ENCODE measurements at regions not wholly inside any gene's neighbourhood (a gene's known extent, or its start where the extent isn't known, plus 50 kb on each side); places are given as distances from the start of the nearest gene placed in this dataset.
"Not testable (repeated sequence)": the region's sequence is repeated elsewhere in the genome, so short reads cannot be mapped to it uniquely, and the experiment has no call there.

DNA sequence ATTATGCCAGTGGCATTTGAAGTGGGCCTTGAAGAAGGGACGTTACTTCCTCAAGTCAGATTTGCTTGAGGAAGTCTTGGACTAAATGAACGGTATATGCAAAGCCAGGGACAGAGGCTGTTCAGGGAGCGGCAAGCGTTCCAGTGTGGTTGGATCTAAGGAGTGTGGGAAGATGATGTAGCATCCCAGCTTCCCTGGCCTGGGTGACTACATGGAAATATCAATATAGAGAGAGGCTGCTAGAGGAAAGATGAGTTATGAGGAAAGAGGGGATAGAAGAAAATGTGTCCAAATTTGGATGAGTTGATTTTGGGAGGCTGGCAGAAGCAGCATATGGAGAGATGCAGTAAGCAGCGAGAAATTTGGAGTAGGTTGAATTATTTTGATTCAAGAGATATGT lies 432.5 kb upstream of the TENM3 start:
- H3K4me3 Mint-ChIP-seq (ENCODE audit: unreplicated experiment): no peak overlapping the region
- no peak overlapping the region for H3K27ac Mint-ChIP-seq (ENCODE audit: low read depth, unreplicated experiment)
- no TSS peak for BruUV-seq (replicated peaks)
- CTCF ChIA-PET: no interaction called here
- DNase-seq (ENCODE audit: unreplicated experiment): no peak
- no peaks in the 10 kb centered on the region for H3K27me3 Mint-ChIP-seq (ENCODE audit: insufficient read depth, unreplicated experiment)
- intact Hi-C loops (cut with micrococcal nuclease): no loop called here
- no peak for TF ChIP-seq CTCF (IDR thresholded peaks at IDR 0.05; ENCODE audit: unreplicated experiment)
- POLR2A ChIA-PET: no interaction called here
- no peaks in the 10 kb centered on the region for H3K36me3 Mint-ChIP-seq (ENCODE audit: insufficient read depth, unreplicated experiment)
- H3K9me3 Mint-ChIP-seq (ENCODE audit: unreplicated experiment): no peaks in the 10 kb centered on the region
- no peaks in the 10 kb centered on the region for H3K4me1 Mint-ChIP-seq (ENCODE audit: insufficient read depth, unreplicated experiment)

DNA sequence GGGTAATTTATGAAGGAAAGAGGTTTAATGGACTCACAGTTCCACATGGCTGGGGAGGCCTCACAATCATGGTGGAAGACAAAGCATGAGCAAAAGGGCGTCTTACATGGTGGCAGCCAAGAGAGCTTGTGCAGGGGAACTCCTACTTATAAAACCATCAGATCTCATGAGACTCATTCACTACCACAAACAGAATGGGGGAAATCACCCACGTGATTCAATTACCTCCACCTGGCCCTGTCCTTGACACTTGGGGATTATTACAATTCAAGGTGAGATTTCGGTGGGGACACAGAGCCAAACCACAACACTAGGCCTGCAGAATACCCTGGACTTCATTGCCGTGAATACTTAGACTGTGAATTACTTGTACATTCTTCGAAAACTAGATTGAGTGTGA lies 431.7 kb upstream of the TENM3 start:
- H3K27me3 Mint-ChIP-seq (ENCODE audit: insufficient read depth, unreplicated experiment): not testable (repeated sequence)

DNA sequence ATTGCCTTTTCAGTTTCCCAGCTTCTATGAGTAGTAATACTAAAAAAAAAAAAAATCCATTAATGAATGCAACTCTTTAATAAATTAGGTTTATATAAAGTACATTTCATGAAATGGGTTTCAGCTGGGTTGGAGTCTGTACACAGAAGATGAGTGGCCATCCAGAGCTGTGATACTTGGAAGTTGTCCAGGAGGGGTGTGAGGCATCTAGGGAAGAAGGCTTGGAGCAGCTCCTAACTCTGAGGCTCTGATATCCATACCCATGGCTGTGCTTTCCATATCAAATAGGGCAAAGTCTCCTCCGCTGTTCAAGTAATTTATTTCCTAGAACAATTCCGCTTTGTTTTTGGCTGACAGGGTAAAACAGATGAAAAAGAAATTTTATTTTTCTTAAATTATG lies 423.3 kb upstream of the TENM3 start:
- H3K27ac Mint-ChIP-seq (ENCODE audit: low read depth, unreplicated experiment): no peak overlapping the region
- no peaks in the 10 kb centered on the region for H3K4me1 Mint-ChIP-seq (ENCODE audit: insufficient read depth, unreplicated experiment)
- no peak overlapping the region for H3K4me3 Mint-ChIP-seq (ENCODE audit: unreplicated experiment)
- no peak for DNase-seq (ENCODE audit: unreplicated experiment)
- intact Hi-C loops (cut with micrococcal nuclease): no loop called here
- TF ChIP-seq CTCF (IDR thresholded peaks at IDR 0.05; ENCODE audit: unreplicated experiment): no peak
- no peaks in the 10 kb centered on the region for H3K36me3 Mint-ChIP-seq (ENCODE audit: insufficient read depth, unreplicated experiment)
- no TSS peak for BruUV-seq (replicated peaks)
- ChIA-PET CTCF (interaction anchor here (0.6 kb wide), 1 partner anchor 28 kb away, joined by 3 read pairs; no protein-coding TSS in a partner anchor), POLR2A (no interaction called here)
- H3K9me3 Mint-ChIP-seq (ENCODE audit: unreplicated experiment): no peaks in the 10 kb centered on the region
- no peaks in the 10 kb centered on the region for H3K27me3 Mint-ChIP-seq (ENCODE audit: insufficient read depth, unreplicated experiment)

More for the DNA sequence above, 431.7 kb upstream of the TENM3 start:
- H3K27ac Mint-ChIP-seq (ENCODE audit: low read depth, unreplicated experiment); H3K9me3 Mint-ChIP-seq (ENCODE audit: unreplicated experiment); BruUV-seq (replicated peaks); intact Hi-C loops (cut with micrococcal nuclease); POLR2A ChIA-PET; CTCF ChIA-PET; H3K36me3 Mint-ChIP-seq (ENCODE audit: insufficient read depth, unreplicated experiment); H3K4me3 Mint-ChIP-seq (ENCODE audit: unreplicated experiment); H3K4me1 Mint-ChIP-seq (ENCODE audit: insufficient read depth, unreplicated experiment); DNase-seq (ENCODE audit: unreplicated experiment): not testable (repeated sequence)

DNA sequence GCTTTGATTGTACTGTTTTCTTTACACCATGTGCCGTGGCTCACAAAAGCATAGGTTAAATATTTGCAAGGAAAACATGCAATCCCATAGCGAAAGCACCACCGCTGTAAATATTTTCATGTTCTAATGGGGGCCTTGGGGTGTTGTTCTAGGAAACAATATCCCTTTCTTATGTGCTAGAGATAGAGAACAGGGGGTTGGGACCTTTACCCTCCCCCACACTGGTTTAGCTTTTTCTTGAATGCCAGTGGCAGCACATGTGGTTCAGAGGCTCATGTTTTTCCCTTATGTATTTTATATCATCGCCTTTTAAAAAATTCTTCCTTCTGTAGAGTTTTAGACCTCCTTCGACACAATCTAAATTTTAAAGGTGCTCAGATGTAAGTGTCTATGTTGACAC lies 422.6 kb upstream of the TENM3 start:
- no TSS peak for BruUV-seq (replicated peaks)
- Mint-ChIP-seq H3K4me1 (ENCODE audit: insufficient read depth, unreplicated experiment) (no peaks in the 10 kb centered on the region), H3K9me3 (ENCODE audit: unreplicated experiment) (no peaks in the 10 kb centered on the region), H3K27me3 (ENCODE audit: insufficient read depth, unreplicated experiment) (no peaks in the 10 kb centered on the region), H3K4me3 (ENCODE audit: unreplicated experiment) (no peak overlapping the region), H3K36me3 (ENCODE audit: insufficient read depth, unreplicated experiment) (no peaks in the 10 kb centered on the region), H3K27ac (ENCODE audit: low read depth, unreplicated experiment) (peak overlapping the region; percentile 7)
- TF ChIP-seq CTCF (IDR thresholded peaks at IDR 0.05; ENCODE audit: unreplicated experiment): no peak
- ChIA-PET CTCF (no interaction called here), POLR2A (no interaction called here)
- intact Hi-C loops (cut with micrococcal nuclease): no loop called here
- no peak for DNase-seq (ENCODE audit: unreplicated experiment)
